ENCODE measurements at regions not wholly inside any gene's neighbourhood (a gene's known extent, or its start where the extent isn't known, plus 50 kb on each side); places are given as distances from the start of the nearest gene placed in this dataset.
"Not testable (repeated sequence)": the region's sequence is repeated elsewhere in the genome, so short reads cannot be mapped to it uniquely, and the experiment has no call there.

DNA sequence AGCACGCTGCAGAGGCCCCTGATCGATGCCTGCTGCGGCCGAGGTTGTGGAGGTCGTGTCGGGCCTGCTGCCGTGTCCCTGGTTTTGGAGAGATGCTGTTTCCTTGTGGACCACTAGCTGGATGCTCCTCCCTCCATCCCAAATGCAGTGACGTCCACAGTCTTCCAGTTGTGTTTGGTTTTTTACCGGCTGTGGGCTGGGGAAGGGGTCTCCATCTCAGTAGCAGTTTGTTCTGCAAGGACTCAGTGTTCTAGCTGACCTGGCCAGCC, 143.0 kb upstream of the SHH start:
- no peak for DNase-seq

- no peak for DNase-seq
Measured at GRCh38 chr7:155954550-155955366, 142.5 kb upstream of the SHH start.

GRCh38 chr7:155953781-155954549, 141.7 kb upstream of the SHH start:
- no peak for DNase-seq

DNA sequence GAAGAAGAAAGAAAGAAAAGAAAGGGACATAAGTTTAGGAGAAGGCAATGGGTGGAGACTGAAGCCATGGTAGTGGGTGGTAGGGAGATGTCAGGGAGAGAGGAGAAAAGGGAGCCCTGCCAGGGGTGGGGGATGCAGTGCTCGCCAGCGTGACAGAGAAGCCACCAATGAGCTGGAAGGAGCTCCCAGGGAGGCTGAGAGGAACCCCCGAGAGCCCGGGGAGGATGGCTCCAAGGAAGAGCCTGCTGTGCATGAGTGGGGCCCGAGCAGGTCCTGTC, 141.2 kb upstream of the SHH start:
- no peak for DNase-seq

- DNase-seq, result no peak
Measured at GRCh38 chr7:155951554-155952158, 139.4 kb upstream of the SHH start.

DNA sequence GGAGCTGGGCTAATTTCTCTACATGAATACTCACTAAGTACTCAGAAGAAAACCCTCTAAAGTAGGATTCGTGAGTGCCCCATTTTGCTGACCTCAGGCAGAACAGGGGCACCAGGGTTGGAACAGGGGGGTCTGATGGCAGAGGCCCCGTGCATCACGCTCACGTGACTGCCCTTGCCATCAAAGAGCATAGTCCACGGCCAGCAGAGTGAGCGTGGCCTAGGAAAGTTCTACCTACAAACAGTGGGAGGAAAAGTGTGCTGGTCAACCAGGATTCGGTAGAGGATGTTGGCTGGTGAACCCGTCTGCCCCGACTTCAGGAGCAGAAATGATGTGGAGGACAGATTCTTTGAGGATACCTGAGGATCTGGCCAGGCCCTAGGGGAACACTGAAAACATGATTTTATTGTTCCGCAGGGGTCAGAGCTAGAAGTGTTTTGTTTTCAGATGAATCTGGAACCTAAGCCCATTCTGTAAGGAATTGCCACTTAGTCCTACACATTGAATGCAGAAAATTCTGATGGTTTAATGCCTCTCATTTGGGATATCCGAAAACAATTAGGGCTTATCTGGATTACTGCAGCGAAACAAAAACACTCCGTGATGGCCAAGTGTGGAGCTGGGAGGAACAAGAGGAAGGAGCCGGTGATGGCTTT, 138.8 kb upstream of the SHH start:
- DNase-seq, result no peak

DNA sequence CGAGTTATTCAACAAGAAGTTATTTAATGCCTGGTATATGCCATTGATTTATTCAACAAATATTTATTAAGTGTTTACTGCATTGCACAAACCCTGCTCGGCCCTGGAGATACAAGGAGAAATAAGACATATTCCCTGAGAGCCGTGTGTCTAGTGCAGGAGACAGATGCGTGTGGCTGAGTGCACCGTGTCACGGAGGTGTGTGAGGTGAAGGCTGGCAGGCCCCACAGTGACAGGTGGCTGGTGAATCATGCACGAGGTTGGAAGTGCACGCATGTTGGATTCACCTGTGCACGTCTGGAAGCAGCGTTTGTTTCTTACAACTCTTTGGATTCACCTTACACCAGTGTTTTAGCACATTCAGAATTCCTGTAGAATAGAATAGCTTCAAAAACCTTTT, 136.6 kb upstream of the SHH start:
- DNase-seq, result no peak

DNA sequence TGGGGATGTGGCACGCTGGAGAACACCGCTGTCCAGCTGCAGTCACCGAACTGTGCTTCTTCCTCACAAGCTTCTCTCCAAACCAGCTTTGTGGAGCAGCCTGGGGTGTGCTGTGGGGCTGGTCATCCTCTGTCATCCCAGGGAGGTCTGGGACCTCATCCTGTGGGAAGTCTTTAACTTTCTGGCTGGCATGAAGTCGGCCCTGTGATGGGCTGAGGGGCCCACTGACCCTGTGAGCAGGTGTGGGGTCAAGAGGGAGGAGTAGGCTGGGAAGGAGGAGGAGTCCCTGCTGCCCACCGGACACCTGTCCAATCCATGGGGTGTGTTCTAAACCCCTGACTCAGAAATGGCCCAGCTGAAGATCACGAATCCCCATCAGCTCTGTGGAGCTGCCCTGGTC, 136.2 kb upstream of the SHH start:
- DNase-seq, result no peak

DNA sequence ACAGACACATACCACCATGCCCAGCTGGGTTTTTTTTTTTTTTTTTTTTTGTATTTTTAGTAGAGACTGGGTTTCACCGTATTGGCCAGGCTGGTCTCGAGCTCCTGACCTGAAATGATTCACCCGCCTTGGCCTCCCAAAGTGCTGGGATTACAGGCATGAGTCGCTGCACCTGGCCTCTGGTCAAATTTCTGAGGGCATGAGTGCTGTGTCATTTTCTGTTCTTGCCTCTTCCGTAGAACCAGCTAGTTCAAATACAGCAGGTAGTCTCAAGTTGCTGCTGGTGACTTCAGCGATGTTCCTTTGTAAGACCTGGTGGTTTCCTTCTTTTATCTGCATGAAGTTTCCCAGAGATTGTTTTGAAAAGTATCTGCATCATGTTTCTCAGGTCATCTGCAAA, 134.8 kb upstream of the SHH start:
- DNase-seq, result no peak

DNA sequence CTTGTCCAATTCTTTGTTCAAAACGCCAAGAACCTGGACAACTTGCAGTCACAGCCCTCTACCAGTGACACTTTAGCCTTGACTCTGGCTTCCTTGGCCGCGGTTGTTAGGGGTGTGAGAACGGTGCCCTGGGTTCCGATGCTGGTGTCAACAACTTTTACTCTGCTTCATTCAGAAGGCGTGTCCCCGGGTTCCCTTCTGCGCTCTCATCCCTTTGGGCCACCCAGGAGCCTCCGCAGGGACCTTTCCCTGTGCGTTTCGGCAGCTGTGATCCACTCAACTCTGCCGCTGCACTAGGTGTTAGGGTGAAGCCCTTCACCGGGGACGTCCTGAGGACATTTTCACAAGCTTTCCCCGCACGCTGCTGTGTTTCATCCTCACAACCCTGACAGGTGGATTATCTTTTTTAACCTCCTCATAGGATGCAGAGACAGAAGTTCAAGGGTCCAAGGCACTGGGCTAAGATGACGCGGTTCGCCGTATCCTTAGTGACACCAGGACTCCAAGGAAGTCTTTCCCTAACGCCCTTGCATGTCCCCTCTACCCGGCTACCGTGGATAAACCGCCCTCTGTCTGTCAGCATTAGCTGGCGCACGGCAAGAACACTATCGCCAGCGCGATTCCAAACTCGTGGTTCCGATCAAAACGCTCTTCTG, 133.5 kb upstream of the SHH start:
- DNase-seq, result no peak

GRCh38 chr7:155944901-155945300, 132.6 kb upstream of the SHH start:
- no peak for DNase-seq

DNA sequence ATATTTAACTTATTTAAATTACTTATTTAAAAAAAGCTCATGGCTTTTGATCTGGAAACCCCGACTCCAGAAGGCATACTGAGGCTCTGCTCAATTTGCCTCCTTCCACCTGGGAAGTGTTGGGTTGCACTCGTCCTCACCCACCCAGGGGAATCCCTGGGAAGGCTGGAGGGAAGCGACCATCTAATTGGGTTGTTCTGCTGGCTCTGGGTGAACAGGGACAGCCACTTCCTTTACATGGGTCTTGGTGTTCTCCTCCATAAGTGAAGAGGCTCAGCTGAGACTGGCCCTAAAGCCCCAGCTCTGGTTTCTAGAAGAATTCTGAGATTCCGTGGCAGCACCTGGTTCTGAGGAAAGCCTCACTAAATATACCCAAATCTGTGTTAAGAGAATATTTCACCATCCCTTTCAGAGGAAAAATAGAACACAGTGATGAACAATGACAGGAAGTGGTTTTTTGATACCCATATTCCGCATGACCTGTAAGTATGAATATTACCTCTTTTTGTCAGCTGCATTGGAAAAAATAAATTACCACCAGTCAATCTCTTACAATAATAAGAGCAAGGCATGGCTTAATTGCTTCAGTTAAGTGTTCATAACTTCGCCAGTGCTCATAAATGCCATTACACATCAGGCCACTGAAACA, 131.1 kb upstream of the SHH start:
- DNase-seq, result no peak

- DNase-seq, result no peak
Measured at GRCh38 chr7:155942226-155942950, 130.1 kb upstream of the SHH start.

DNA sequence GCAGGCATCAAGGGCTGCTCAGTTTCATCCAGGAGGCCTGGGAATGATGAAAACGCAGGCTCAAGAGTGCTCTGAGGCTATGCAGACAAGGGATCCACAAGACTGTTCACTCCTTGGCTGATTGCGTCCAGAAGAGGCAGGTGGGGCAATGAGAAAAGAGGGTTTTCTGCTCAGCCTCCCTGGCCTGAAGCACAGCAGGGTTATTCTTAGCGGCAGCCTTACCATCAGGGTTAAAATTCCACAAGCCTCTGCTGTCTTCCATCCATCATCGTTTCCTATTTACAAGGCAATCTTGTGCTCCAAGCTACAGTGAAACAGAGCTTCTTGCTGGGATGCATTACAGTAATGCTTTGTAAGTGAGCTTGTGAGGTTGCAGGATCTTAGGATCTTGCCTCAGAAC, 129.4 kb upstream of the SHH start:
- no peak for DNase-seq

DNA sequence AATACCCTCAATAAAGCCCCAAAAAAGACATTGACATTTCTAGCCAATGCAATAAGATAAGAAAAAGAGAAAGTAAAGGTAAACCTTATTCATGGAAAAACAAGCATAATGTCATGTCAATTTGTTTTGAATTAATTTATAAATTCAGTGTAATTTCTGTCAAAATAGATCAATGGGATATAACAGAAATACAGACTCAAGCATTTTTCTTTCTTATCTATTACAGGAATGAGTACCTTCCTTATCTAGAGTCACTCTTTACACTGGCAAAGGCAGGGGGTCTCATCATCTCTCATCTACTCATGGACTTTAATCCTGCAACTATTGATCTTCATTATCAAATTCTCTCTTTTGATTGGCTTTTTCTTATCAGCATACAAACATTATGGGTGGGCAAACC, 127.1 kb upstream of the SHH start:
- no peak for DNase-seq

GRCh38 chr7:155938129-155938528, 125.9 kb upstream of the SHH start:
- no peak for DNase-seq

DNA sequence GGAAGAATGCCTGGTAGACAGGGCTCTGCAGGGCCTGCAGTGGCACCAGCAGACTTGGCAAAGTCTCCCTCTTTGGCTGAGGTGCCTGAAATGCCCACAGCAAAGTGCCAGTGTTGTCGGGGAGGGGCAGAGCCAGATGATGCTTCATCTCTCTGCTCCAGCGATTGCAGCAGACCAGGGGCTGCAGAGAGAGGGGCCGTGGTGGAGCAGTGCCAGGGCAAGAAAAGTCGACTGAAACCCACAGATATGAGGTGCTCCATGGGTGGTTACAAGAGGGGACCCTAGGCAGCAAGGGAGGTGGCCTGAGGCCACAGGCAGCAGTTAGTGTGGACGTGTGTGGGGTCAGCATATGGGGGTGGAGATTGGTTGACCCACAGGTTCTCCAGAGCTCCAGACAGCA, 123.5 kb upstream of the SHH start:
- no peak for DNase-seq

DNA sequence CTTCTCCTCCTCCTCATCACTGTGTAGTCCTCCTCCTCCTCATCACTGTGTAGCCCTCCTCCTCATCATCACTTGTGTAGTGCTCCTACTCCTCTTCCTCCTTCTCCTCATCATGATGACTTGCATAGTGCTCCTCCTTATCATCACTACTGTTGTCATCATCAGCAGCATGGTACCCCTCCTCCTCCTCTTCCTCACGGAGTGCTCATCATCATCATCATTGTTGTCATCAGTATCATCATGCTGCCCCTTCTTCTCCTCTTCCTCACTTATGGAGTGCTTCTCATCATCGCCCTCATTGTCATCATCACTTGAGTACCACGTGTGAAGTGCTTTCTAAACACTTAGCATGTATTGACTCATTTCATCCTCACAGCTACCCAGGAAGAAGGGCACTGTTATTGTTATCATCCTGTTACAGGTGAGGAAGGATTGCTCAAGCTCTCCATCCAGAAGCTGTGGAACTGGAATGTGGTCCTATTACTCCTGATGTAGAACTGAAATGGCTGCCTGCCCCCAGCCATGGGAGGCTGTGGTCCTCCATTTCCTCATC, 122.8 kb upstream of the SHH start:
- no peak for DNase-seq

GRCh38 chr7:155932324-155932723, 120.1 kb upstream of the SHH start:
- not testable (repeated sequence) for DNase-seq

DNA sequence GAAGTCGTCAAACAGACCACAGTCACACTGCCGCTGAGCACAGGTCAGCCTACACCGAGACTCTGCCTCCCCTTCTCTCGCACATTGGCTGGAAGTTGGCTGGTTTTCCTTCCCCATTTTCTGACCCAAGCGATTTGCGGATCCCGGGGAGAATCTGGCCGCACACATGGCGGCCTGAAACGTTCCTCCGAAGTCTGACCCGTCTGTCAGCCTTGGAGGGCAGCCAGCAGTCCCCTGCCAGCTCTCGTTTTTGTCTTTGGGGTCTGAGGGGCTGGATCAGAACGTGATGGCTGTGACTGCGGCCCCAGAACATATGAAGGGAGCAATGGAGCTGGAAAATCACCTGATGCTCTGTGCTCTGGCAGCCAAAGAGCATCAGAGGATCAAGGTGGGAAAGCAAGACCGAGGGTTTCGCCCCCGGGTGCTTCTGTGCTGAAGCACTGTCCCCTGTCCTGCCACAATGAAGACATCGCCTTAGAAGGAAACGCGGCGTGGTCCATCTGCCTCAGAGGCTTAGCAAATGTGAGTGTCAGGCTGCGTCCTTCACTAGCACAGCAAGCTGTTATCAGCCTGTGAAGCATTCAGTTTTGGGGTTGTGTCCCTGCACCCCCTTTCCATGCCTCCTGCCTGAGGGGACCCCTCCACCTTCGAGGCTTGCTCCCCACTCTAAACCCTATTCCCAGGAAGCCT, 119.3 kb upstream of the SHH start:
- DNase-seq, result no peak

- DNase-seq, result no peak
Measured at GRCh38 chr7:155930527-155930926, 118.3 kb upstream of the SHH start.
